ENCODE measurements at regions not wholly inside any gene's neighbourhood (a gene's known extent, or its start where the extent isn't known, plus 50 kb on each side); places are given as distances from the start of the nearest gene placed in this dataset.
"Not testable (repeated sequence)": the region's sequence is repeated elsewhere in the genome, so short reads cannot be mapped to it uniquely, and the experiment has no call there.

- DNase-seq (ENCODE audit: low spot score), result no peak
Measured at GRCh38 chr2:2466534-2466933, 135.5 kb upstream of the MYT1L start.

DNA sequence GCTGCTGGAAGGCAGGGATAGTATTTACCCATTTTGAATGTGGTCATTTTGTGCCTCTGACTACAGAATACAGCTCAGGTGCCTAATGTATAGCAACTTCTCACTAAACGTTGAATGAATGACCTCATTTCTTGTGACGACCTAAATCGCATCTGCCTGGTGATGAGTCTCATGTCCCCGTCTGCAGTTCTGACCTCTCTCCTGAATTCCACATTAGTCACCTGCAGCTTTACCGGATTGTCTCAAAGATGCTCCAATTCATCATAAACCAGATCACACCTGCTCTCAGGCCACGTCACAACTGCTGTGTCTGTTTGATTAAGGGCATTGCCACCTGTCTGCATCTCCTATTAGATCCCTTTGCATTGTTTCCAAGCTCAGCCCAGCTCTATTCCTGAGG lies 133.6 kb upstream of the MYT1L start:
- no peak for DNase-seq (ENCODE audit: low spot score)

- DNase-seq (ENCODE audit: low spot score), result no peak
Measured at GRCh38 chr2:2464094-2464493, 133.0 kb upstream of the MYT1L start.

- no peak for DNase-seq (ENCODE audit: low spot score)
Measured at GRCh38 chr2:2456721-2457120, 125.6 kb upstream of the MYT1L start.

DNA sequence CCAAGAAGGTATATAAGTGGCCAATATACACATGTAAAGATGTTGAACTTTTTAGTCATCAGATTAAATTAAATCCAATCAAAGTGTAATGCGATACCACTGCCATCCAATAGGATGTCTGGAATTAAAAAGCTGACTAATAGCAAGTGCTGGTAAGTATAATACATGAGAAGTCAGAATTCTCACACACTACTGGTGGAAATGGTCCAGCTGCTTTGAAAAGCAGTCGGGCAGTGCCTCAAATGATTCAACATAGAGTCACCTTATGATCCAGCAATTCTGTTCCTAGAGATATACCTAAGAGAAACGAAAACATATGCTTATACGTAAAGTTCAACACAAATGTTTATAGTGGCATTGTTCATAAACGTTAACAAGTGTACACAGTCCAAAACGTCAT lies 124.1 kb upstream of the MYT1L start:
- no peak for DNase-seq (ENCODE audit: low spot score)

DNA sequence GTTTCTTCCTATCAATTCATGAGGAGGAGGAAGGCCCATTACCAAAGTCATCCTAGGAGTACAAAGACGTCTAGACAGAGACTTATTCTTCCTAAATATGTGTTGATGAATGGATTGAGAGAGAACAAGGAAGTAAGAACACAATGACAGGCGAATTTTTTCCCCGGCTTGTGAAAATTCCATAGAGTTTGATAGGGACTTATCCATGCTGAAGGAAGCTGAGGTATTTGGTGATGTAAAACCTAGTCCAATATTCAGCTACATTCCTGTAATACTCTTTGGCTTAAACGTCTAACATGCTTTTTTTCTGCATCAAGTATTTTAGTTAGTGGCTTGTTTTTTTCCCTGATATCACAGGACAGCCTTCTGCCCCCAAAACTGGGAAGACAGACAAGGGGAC lies 121.9 kb upstream of the MYT1L start:
- no peak for DNase-seq (ENCODE audit: low spot score)

DNA sequence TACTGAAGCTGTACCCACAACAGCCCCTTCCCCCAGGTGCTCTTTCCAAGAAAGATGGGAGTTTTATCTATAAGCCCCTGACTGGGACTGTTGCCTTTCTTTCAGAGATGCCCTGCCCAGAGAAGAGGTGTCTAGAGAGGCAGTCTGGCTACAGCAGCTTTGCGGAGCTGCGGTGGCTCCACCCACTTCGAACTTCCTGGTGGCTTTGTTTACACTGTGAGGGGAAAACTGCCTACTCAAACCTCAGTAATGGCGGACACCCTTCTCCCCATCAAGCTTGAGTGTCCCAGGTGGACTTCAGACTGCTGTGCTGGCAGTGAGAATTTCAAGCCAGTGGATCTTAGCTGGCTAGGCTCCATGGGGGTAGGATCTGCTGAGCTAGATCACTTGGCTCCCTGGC lies 120.2 kb upstream of the MYT1L start:
- not testable (repeated sequence) for DNase-seq (ENCODE audit: low spot score)

- DNase-seq (ENCODE audit: low spot score), result no peak
Measured at GRCh38 chr2:2448178-2448577, 117.1 kb upstream of the MYT1L start.

GRCh38 chr2:2422621-2423020 lies 91.5 kb upstream of the MYT1L start:
- no peak for DNase-seq (ENCODE audit: low spot score)

DNA sequence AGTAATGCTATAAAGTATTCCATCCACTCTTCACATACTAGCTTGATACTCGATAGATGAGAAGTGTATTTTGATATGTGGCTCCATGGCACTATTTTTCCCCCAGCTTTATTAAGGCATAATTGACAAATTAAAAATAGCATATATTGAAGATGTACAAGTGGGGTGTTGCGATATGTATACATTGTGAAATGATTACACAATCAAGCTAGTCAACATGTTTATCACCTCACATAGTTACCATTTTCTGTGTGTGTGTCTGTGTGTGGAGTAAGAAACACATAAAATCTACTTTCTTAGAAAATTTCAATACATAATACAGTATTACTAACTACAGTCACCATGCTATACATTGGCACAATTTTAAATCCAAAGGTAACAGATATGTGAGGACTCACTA lies 82.5 kb upstream of the MYT1L start:
- DNase-seq (ENCODE audit: low spot score), result no peak

DNA sequence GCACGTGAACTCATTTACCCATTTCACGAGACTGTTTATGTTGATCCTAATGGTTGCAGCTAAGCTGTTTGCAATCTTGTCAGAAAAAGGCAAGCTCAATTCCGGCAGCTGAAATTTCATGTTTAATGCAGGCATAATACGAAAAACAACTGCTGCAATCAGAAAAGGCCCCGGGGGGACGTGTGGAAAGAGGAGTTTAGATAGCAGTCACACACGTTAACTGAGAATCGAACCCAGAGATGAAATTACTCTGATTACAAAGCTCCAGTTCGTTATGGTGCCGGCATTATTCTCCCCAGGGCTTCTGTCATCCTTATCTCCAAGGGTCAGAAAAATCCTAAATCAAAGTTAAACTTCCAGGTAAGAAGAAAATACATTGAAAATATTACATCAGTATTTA lies 79.9 kb upstream of the MYT1L start:
- DNase-seq (ENCODE audit: low spot score), result no peak

GRCh38 chr2:2409481-2409880 lies 78.4 kb upstream of the MYT1L start:
- no peak for DNase-seq (ENCODE audit: low spot score)

- DNase-seq (ENCODE audit: low spot score), result no peak
Measured at GRCh38 chr2:2405780-2406179, 74.7 kb upstream of the MYT1L start.

DNA sequence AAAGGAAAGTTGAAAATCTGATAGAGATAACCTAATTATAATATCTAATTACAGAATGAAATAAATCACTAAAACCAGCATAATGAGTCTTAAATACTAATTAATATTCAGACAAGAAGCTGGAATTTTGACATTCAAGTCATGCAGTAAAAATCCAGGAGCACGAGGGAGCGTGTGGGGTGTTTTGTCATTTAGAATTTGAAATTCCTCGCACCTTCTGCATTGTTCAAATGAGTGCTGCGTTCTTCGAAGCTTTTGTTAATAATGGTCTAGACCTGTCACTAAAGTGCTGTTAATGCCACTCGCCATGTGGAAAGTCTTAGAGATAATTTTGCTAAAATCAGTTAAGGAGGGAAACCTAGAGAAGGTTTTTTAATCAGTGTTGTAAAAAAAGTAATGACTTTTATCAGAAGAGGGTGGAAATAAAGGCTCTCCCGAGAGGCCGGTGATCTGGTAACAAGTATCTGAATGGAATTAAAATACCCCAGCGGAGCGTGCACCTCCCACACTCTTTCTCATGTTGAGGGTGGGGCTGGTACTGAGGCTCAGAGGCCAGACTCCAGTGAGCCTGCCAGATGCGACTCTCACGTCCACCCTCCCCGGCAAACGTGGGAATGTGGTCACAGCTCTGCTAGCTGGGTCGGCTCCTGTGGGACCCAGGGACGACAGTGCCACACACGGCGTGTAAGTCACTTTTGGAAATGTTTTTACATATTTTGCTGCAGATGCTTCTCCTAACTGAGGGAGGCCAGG lies 69.4 kb upstream of the MYT1L start:
- no peak for DNase-seq (ENCODE audit: low spot score)

DNA sequence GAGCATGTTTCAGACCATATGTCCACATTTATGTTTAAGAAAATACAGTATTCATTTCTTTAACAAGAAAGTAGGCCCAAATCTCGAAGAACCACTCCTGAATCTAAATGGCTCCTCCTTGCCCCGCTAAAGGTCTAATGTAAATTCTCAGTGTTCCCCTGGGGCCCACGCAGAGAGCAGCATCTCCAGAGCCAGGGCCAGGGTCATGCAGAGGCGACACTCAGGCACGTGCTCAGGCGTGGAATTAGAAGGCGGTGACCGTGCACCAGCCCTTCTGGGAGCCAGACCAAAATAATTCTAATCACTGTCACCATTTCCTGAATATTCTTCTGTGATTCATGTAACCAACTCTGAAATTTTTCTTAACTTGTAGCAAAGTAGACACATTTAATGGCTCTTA lies 68.3 kb upstream of the MYT1L start:
- no peak for DNase-seq (ENCODE audit: low spot score)

DNA sequence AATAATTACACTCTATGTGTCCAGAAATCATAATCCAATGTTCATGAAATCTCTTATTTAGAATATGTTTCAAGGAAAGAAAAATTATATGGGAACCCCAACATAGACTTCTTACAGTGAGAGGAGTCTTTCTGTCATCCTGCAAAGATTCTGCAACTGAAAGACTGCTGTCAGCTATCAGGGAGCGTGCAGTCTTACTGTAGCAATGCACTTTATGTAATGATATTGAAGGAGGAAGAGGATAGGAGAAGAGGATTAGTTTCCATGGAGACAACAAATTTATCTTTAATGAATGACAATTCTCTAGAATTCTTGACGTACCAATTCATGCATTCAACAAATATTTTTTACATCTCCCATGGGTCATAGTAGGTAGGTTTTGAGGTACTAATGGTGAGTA lies 61.3 kb upstream of the MYT1L start:
- no peak for DNase-seq (ENCODE audit: low spot score)

DNA sequence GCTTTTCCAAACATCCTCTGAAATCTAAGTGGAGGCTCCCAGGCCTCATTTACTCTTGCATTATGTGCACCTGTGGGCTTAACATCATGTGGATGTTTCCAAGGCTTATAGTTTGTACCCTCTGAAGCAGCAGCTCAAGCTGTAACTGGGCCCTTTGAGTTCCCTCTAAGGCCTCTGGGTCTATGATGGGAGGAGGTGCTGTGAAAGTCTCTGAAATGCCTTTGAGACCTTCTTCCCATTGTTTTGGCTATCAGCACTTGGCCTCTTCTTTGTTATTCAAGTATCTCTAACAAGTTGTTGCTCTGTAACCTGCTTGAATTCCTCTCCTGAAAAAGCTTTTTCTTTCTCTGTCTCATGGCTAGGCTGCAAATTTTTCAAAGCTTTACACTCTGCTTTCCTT lies 58.1 kb upstream of the MYT1L start:
- DNase-seq (ENCODE audit: low spot score), result no peak

Measured in HuH-7.5 (cell line).